ENCODE measurements at regions not wholly inside any gene's neighbourhood (a gene's known extent, or its start where the extent isn't known, plus 50 kb on each side); places are given as distances from the start of the nearest gene placed in this dataset.

DNA sequence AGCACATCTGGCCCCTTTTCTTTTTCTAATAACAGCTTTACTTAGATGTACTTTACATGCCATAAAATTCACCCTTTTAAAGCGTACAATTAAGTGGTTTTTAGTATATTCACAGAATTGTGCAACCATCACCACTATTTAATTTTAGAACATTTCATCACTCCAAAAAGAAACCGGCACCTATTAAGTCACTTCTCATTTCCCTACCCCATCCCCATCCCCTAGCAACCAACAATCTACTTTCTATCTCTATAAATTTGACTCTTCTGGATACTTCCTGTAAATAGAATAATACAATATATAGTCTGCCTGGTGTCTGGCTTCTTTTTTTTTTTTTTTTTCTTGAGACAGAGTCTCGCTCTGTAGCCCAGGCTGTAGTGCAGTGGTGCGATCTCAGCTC, 59.5 kb upstream of the ENAH start:
- Histone ChIP-seq H3K79me2 (ENCODE audit: insufficient read depth, low read length) (no peaks in the 10 kb centered on the region), H3K9me3 (ENCODE audit: control insufficient read depth in 1 of 2, insufficient read depth in 1 of 2, low read depth in 1 of 2, low read length in 2 of 2) (no peaks in the 10 kb centered on the region), H3K4me2 (ENCODE audit: low read length) (no peak overlapping the region), H3K27me3 (ENCODE audit: insufficient read depth, low read length) (no peaks in the 10 kb centered on the region), H4K20me1 (ENCODE audit: insufficient read depth) (no peaks in the 10 kb centered on the region), H2AFZ (ENCODE audit: low read depth, low read length, poor library complexity, severe bottlenecking) (no peak overlapping the region), H3K27ac (ENCODE audit: low read depth, low read length) (no peak overlapping the region), H3K4me3 (replicated peaks in 1 of 2; ENCODE audit: low read depth in 1 of 2, low read length in 2 of 2) (no peak overlapping the region), H3K9me2 (ENCODE audit: insufficient read depth) (no peaks in the 10 kb centered on the region), H3K9ac (ENCODE audit: low read length) (no peak overlapping the region), H3K4me1 (ENCODE audit: control insufficient read depth in 1 of 2, insufficient read depth in 2 of 2, low read length in 2 of 2) (peaks cover 9 to 27% of the 10 kb centered on the region in 2 experiments), H3K36me3 (ENCODE audit: control insufficient read depth in 1 of 2, insufficient read depth in 2 of 2, low read length in 2 of 2) (no peaks in the 10 kb centered on the region)
- TF ChIP-seq SRF (IDR thresholded peaks at IDR 0.05; ENCODE audit: low read depth), result no peak
- TF ChIP-seq, protein P1, sequence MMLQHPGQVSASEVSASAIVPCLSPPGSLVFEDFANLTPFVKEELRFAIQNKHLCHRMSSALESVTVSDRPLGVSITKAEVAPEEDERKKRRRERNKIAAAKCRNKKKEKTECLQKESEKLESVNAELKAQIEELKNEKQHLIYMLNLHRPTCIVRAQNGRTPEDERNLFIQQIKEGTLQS (IDR thresholded peaks at IDR 0.05), result no peak
- TF ChIP-seq EZH2phosphoT487 (IDR thresholded peaks at IDR 0.05; ENCODE audit: borderline replicate concordance), result no peak
- no peak for TF ChIP-seq FOSL1 (IDR thresholded peaks at IDR 0.05; ENCODE audit: low read depth)
- no peak for TF ChIP-seq ELF1 (IDR thresholded peaks at IDR 0.05; ENCODE audit: borderline replicate concordance, low read depth)
- no peak for TF ChIP-seq EZH2 (IDR thresholded peaks at IDR 0.05)
- TF ChIP-seq POLR2AphosphoS5 (IDR thresholded peaks at IDR 0.05; ENCODE audit: low read depth, low read length), result no peak
- TF ChIP-seq SP1 (IDR thresholded peaks at IDR 0.05; ENCODE audit: low read depth), result no peak
- no peak for TF ChIP-seq JUND (IDR thresholded peaks at IDR 0.05)
- TF ChIP-seq ZFX (IDR thresholded peaks at IDR 0.05), result no peak
- no peak for TF ChIP-seq EGR1 (IDR thresholded peaks at IDR 0.05; ENCODE audit: low read depth)
- TF ChIP-seq YY1 (IDR thresholded peaks at IDR 0.05; ENCODE audit: extremely low read depth, insufficient replicate concordance, low read depth, low read length), result no peak
- no peak for TF ChIP-seq POLR2A (IDR thresholded peaks at IDR 0.05; ENCODE audit: borderline replicate concordance, extremely low read depth, insufficient read depth, insufficient read length)
- TF ChIP-seq, protein P2, sequence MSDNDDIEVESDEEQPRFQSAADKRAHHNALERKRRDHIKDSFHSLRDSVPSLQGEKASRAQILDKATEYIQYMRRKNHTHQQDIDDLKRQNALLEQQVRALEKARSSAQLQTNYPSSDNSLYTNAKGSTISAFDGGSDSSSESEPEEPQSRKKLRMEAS (IDR thresholded peaks at IDR 0.05), result no peak
- DNase-seq (ENCODE audit: low read depth, low spot score), result no peak
- ATAC-seq, result no peak
- BruUV-seq (replicated peaks), result no TSS peak
- RAD21 ChIA-PET (ENCODE audit: low non-redundant PET in 1 of 2, low total read pairs in 2 of 2, uncharacterized antibody in 2 of 2, unreplicated experiment in 2 of 2), result no interaction called here
- intact Hi-C loops (cut with micrococcal nuclease), result no loop called here
- POLR2A ChIA-PET, result no interaction called here
- CTCF ChIA-PET, result no interaction called here

DNA sequence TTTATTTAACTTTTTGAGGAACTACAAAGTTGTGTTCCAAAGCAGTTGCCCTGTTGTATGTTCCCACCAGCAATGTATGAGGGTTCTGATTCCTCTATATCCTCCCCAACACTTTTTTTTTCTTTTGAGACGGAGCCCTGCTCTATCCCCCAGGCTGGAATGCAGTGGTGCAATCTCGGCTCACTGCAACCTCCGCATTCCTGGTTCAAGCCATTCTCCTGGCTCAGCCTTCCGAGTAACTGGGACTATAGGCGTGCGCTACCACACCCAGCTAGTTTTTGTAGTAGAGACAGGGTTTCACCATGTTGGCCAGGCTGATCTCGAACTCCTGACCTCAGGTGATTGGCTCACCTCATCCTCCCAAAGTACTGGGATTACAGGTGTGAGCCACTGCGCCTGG, 60.4 kb upstream of the ENAH start:
- no peaks in the 10 kb centered on the region for H4K20me1 ChIP-seq (ENCODE audit: insufficient read depth)
- H2AFZ ChIP-seq (ENCODE audit: low read depth, low read length, poor library complexity, severe bottlenecking), result no peak overlapping the region
- no peaks in the 10 kb centered on the region for H3K27me3 ChIP-seq (ENCODE audit: insufficient read depth, low read length)
- H3K9ac ChIP-seq (ENCODE audit: low read length), result no peak overlapping the region
- ChIA-PET POLR2A (no interaction called here), CTCF (no interaction called here), RAD21 (ENCODE audit: low non-redundant PET in 1 of 2, low total read pairs in 2 of 2, uncharacterized antibody in 2 of 2, unreplicated experiment in 2 of 2) (no interaction called here)
- DNase-seq (ENCODE audit: low read depth, low spot score) (no peak), ATAC-seq (no peak)
- no peak overlapping the region for H3K27ac ChIP-seq (ENCODE audit: low read depth, low read length)
- no peak overlapping the region for H3K4me2 ChIP-seq (ENCODE audit: low read length)
- no peaks in the 10 kb centered on the region for H3K9me3 ChIP-seq (ENCODE audit: control insufficient read depth in 1 of 2, insufficient read depth in 1 of 2, low read depth in 1 of 2, low read length in 2 of 2)
- no peak overlapping the region for H3K4me3 ChIP-seq (replicated peaks in 1 of 2; ENCODE audit: low read depth in 1 of 2, low read length in 2 of 2)
- TF ChIP-seq SP1 (IDR thresholded peaks at IDR 0.05; ENCODE audit: low read depth) (no peak), POLR2A (IDR thresholded peaks at IDR 0.05; ENCODE audit: borderline replicate concordance, extremely low read depth, insufficient read depth, insufficient read length) (no peak), EZH2phosphoT487 (IDR thresholded peaks at IDR 0.05; ENCODE audit: borderline replicate concordance) (no peak), EZH2 (IDR thresholded peaks at IDR 0.05) (no peak), CEBPB (IDR thresholded peaks at IDR 0.05; ENCODE audit: low read depth) (no peak), RAD21 (IDR thresholded peaks at IDR 0.05; ENCODE audit: low read depth) (no peak), FOSL1 (IDR thresholded peaks at IDR 0.05; ENCODE audit: low read depth) (no peak), TCF7L2 (IDR thresholded peaks at IDR 0.05; ENCODE audit: borderline replicate concordance, extremely low read depth, insufficient read depth, insufficient read length) (no peak), CBX3 (IDR thresholded peaks at IDR 0.05; ENCODE audit: low read depth) (no peak), SIN3A (IDR thresholded peaks at IDR 0.05; ENCODE audit: low read depth) (no peak), EGR1 (IDR thresholded peaks at IDR 0.05; ENCODE audit: low read depth) (no peak), POLR2AphosphoS5 (IDR thresholded peaks at IDR 0.05; ENCODE audit: low read depth, low read length) (no peak)
- TF ChIP-seq, protein P3, sequence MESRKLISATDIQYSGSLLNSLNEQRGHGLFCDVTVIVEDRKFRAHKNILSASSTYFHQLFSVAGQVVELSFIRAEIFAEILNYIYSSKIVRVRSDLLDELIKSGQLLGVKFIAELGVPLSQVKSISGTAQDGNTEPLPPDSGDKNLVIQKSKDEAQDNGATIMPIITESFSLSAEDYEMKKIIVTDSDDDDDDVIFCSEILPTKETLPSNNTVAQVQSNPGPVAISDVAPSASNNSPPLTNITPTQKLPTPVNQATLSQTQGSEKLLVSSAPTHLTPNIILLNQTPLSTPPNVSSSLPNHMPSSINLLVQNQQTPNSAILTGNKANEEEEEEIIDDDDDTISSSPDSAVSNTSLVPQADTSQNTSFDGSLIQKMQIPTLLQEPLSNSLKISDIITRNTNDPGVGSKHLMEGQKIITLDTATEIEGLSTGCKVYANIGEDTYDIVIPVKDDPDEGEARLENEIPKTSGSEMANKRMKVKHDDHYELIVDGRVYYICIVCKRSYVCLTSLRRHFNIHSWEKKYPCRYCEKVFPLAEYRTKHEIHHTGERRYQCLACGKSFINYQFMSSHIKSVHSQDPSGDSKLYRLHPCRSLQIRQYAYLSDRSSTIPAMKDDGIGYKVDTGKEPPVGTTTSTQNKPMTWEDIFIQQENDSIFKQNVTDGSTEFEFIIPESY (IDR thresholded peaks at IDR 0.05; ENCODE audit: extremely low read depth, insufficient replicate concordance, low read length), result no peak
- TF ChIP-seq, protein P1 (IDR thresholded peaks at IDR 0.05), result no peak
- H3K9me2 ChIP-seq (ENCODE audit: insufficient read depth), result no peaks in the 10 kb centered on the region
- peaks cover 9 to 27% of the 10 kb centered on the region in 2 experiments for H3K4me1 ChIP-seq (ENCODE audit: control insufficient read depth in 1 of 2, insufficient read depth in 2 of 2, low read length in 2 of 2)
- no TSS peak for BruUV-seq (replicated peaks)
- H3K79me2 ChIP-seq (ENCODE audit: insufficient read depth, low read length), result no peaks in the 10 kb centered on the region
- intact Hi-C loops (cut with micrococcal nuclease), result no loop called here
- H3K36me3 ChIP-seq (ENCODE audit: control insufficient read depth in 1 of 2, insufficient read depth in 2 of 2, low read length in 2 of 2), result no peaks in the 10 kb centered on the region
